ENCODE measurements at regions not wholly inside any gene's neighbourhood (a gene's known extent, or its start where the extent isn't known, plus 50 kb on each side); places are given as distances from the start of the nearest gene placed in this dataset.

GRCh38 chrX:20542072-20542471 is 275.4 kb upstream of the RPS6KA3 start:
- Histone ChIP-seq H3K9ac (ENCODE audit: low read length) (no peak overlapping the region), H3K79me2 (ENCODE audit: insufficient read depth, low read length) (no peaks in the 10 kb centered on the region), H3K4me3 (replicated peaks in 1 of 2; ENCODE audit: low read depth in 1 of 2, low read length in 2 of 2) (no peak overlapping the region), H3K27ac (ENCODE audit: low read depth, low read length) (no peak overlapping the region), H3K4me1 (ENCODE audit: control insufficient read depth in 1 of 2, insufficient read depth in 2 of 2, low read length in 2 of 2) (no peaks in the 10 kb centered on the region), H3K9me3 (ENCODE audit: control insufficient read depth in 1 of 2, insufficient read depth in 1 of 2, low read depth in 1 of 2, low read length in 2 of 2) (no peaks in the 10 kb centered on the region), H3K36me3 (ENCODE audit: control insufficient read depth in 1 of 2, insufficient read depth in 2 of 2, low read length in 2 of 2) (no peaks in the 10 kb centered on the region), H3K4me2 (ENCODE audit: low read length) (no peak overlapping the region), H3K9me2 (ENCODE audit: insufficient read depth) (no peaks in the 10 kb centered on the region), H3K27me3 (ENCODE audit: insufficient read depth, low read length) (no peaks in the 10 kb centered on the region), H2AFZ (ENCODE audit: low read depth, low read length, poor library complexity, severe bottlenecking) (no peak overlapping the region), H4K20me1 (ENCODE audit: insufficient read depth) (no peaks in the 10 kb centered on the region)
- intact Hi-C loops (cut with micrococcal nuclease), result no loop called here
- BruUV-seq (replicated peaks), result no TSS peak
- DNase-seq (ENCODE audit: low read depth, low spot score) (no peak), ATAC-seq (no peak)
- POLR2A ChIA-PET, result no interaction called here
- CTCF ChIA-PET, result no interaction called here
- TF ChIP-seq CEBPB (IDR thresholded peaks at IDR 0.05; ENCODE audit: low read depth), result no peak
- no peak for TF ChIP-seq CBX3 (IDR thresholded peaks at IDR 0.05; ENCODE audit: low read depth)
- TF ChIP-seq, protein P1, sequence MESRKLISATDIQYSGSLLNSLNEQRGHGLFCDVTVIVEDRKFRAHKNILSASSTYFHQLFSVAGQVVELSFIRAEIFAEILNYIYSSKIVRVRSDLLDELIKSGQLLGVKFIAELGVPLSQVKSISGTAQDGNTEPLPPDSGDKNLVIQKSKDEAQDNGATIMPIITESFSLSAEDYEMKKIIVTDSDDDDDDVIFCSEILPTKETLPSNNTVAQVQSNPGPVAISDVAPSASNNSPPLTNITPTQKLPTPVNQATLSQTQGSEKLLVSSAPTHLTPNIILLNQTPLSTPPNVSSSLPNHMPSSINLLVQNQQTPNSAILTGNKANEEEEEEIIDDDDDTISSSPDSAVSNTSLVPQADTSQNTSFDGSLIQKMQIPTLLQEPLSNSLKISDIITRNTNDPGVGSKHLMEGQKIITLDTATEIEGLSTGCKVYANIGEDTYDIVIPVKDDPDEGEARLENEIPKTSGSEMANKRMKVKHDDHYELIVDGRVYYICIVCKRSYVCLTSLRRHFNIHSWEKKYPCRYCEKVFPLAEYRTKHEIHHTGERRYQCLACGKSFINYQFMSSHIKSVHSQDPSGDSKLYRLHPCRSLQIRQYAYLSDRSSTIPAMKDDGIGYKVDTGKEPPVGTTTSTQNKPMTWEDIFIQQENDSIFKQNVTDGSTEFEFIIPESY (IDR thresholded peaks at IDR 0.05; ENCODE audit: extremely low read depth, insufficient replicate concordance, low read length), result no peak
- TF ChIP-seq EZH2phosphoT487 (IDR thresholded peaks at IDR 0.05; ENCODE audit: borderline replicate concordance), result no peak
- no peak for TF ChIP-seq JUND (IDR thresholded peaks at IDR 0.05)
- no peak for TF ChIP-seq FOSL1 (IDR thresholded peaks at IDR 0.05; ENCODE audit: low read depth)
- TF ChIP-seq SIN3A (IDR thresholded peaks at IDR 0.05; ENCODE audit: low read depth), result no peak
- TF ChIP-seq ATF3 (IDR thresholded peaks at IDR 0.05), result no peak
- TF ChIP-seq RAD21 (IDR thresholded peaks at IDR 0.05; ENCODE audit: low read depth), result no peak
- no peak for TF ChIP-seq ELF1 (IDR thresholded peaks at IDR 0.05; ENCODE audit: borderline replicate concordance, low read depth)
- no peak for TF ChIP-seq SRF (IDR thresholded peaks at IDR 0.05; ENCODE audit: low read depth)
- no peak for TF ChIP-seq POLR2A (IDR thresholded peaks at IDR 0.05; ENCODE audit: borderline replicate concordance, extremely low read depth, insufficient read depth, insufficient read length)
- TF ChIP-seq SP1 (IDR thresholded peaks at IDR 0.05; ENCODE audit: low read depth), result no peak
- no peak for TF ChIP-seq TCF7L2 (IDR thresholded peaks at IDR 0.05; ENCODE audit: borderline replicate concordance, extremely low read depth, insufficient read depth, insufficient read length)
- RAD21 ChIA-PET (ENCODE audit: low non-redundant PET in 1 of 2, low total read pairs in 2 of 2, uncharacterized antibody in 2 of 2, unreplicated experiment in 2 of 2), result no interaction called here
